SHP77 (cell line): ENCODE measurements at regions not wholly inside any gene's neighbourhood (a gene's known extent, or its start where the extent isn't known, plus 50 kb on each side); places are given as distances from the start of the nearest gene placed in this dataset.

ENCODE experiments used
- DNase-seq, 2 experiments: peaks; one replicate each; lab custom pipeline; 2025; lab: John Stamatoyannopoulos, UW

DNA sequence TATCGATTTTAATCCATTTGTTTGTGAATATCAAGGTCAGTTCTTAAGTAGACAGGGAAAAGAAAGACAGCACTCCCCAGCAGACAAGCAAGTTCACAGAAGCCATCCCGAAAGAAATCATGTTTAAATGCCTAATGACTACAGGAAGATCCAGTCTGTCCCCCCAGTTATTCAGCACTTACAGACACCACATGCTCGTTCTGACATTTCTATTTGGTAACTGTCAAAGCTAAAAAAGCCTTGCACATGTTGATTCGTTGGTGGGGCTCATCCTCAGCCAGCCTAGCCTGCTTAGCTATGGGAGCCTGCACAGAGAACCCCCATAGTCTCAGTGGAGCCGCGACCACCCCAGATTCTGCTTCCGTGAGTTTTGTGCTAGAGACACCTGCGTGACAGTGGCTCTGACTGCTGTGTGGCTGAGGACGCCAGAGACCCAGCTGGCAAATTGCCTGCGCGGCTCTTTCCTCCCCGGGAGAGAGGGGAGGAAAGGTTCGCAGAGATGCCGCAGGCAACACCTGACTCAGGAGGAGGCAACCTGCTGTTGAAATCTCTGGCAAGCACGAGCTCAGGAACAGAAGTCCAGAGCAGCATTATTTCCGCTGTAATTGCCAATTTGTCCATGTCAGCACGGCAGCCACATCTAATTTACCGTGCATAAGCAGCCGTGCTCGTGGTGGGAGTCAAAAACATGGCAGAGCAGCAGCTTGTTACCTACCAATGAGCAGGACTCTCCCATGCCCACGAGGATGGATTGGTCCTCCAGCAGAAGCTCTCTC lies 194.2 kb downstream of the GPAM start:
- DNase-seq: peak in 1 of 2 experiments; percentile 9

DNA sequence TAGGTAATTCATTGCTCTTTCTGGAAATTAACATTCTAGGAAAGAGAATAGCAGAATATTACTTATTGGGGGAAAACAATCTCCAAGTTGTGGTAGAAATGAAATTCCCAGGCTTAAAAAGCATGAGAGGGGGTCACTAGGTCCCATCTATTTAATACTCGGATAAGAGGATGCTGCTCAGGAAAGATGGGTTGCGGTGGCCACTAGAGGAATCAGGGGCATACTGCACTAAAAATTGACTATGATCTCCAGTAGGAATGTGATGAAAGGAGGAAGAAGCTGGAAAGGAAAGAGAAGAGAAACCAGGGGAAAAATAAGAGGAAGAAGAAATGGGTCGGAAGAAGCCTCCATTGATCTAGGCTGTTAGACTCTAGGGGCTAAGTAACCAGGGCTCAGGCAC lies 192.8 kb downstream of the GPAM start:
- DNase-seq: peak in 1 of 2 experiments; percentile 6

GRCh38 chr10:111993321-111993720 lies 190.2 kb downstream of the GPAM start:
- DNase-seq: no peak

DNA sequence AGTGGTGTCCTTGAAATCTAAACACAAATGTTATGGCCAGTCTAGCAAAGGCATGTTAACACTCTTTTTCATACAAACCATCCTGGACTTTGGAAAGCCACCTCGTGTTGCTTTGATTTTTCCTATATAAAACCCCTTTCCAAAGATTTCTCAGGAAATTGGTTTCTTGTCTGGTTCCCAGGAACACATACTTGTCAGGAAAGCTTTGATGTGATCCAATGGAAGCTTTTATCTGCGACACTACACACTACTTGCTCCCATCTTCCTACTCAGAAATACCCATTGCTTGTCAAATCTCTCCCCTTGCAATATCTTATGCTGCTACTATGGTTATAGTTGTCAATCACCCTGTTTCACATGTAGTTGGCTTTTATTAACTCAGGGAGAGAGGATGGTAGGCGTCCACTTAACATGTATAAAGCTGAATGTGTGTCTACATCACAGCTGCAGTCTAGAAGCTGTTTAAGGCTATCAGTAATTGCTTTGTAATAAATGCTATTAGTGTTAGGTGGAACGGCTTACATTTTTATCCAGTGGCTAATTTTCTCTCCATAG lies 189.6 kb downstream of the GPAM start:
- no peak for DNase-seq

GRCh38 chr10:111996103-111996502 lies 187.5 kb downstream of the GPAM start:
- no peak for DNase-seq

- no peak for DNase-seq
These were observed 184.8 kb downstream of the GPAM start for GRCh38 chr10:111998728-111999127.

DNA sequence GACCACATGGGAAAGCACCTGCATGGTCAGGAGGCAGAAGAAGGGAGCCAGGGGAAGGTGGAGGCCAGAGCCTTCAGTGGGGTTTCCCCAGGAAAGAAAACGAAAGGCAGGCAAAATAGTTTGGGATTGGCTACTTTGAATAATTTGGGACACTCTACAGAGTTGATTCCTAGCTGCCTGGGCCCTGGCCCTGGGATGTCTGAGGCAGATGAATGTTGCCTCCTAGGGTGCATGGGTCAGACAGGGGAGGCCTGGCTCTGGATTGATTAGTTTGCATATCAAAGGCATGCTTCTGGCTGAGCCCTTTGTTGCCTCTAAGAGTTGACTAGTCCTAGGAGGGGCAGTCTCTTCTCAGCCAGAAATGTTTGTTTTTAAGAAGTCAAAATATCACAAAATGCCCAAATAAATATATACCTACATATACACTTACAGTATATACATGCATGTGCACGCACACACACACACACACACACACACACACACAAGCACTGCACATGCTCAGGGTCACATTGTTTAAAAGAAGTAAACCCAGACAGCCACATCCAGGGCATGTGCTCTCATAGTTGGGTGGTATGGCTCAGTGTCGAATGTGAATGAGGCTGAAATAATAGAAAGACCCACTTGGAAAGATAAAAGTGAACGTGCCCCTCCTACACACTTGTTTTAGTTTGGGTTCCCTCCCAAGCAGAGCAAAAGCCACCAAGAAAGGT lies 184.2 kb downstream of the GPAM start:
- DNase-seq: no peak

DNA sequence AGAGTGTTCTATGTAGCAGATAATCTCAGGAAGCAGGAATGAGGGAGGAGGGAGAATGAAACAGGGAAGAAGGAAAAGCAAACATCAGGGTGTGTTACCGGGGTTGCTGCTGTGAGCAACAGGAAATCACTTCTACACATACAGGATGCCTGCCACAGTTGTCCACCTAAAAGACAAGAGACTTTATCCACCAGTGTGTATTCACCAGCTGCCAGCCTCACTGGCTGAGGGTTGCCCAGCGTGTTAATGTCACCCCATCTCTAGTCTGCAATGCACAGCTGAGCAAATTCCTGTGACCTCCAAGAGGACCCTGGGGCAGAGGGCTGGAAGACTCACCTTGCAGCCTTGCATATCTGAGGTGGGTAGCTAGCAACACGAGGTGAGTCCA lies 183.7 kb downstream of the GPAM start:
- no peak for DNase-seq

GRCh38 chr10:112000466-112000865 lies 183.1 kb downstream of the GPAM start:
- DNase-seq: no peak

- no peak for DNase-seq
These were observed 181.4 kb downstream of the GPAM start for GRCh38 chr10:112002206-112002605.

GRCh38 chr10:112004075-112004474 lies 179.5 kb downstream of the GPAM start:
- no peak for DNase-seq

DNA sequence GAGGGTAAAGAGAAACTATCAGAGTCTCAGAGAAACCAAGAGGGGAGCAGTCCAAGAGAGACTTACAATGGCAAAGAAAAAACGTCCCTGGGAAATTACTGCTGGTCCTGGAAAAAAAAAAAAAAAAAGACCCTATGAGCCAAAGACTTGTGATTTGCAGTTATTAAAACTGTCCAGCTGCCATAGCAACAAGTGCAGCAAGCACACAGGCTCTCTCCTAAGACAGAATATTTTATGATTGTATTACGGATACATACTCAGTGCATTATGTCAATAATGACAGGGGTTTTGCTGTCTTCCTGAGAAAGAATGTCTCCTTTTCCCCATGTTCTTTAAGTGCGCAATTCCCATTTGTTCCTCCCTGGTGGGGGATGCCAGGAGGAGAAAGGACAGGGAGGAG lies 178.5 kb downstream of the GPAM start:
- no peak for DNase-seq

- DNase-seq: no peak
These were observed 177.2 kb downstream of the GPAM start for GRCh38 chr10:112006407-112006806.

DNA sequence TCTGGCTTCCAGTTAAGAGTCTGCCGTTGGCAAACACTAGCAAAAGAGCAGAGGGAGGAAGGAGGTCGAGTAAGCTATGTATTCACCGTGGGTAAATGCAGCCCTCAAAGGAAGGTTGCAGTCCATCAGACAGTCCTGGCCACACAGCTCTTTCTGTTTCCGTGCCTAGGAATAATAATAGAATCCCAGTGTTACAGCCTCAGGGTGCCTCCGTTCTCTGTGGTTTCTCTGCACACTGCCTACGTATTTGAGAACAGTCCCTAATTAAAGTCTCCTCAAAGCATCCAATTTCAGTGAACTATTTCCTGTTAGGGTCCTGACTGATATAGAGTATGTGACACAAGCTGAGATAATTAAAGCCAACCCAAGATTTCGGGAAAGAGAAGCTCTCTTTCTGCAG lies 176.7 kb downstream of the GPAM start:
- no peak for DNase-seq

- DNase-seq: no peak
These were observed 161.4 kb downstream of the GPAM start for GRCh38 chr10:112022196-112022595.

DNA sequence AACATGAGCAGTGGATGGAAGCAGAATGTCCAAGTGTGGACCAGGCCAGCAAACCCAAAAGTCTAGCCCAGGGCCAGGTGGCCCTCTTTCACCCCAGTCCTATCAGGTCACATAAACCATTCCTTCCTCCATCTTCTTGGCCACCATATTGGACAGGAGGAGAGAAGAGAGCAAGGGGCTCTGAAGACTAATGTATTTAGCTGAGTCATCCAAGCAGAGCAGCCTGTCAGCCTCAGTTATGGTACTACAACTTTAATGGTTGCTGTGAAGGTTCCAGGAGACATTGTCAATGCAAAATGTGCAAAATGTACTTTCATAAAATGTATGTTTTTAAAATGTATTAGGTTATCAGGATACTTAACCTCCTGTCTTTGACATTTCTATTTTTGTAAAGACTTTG lies 159.5 kb downstream of the GPAM start:
- DNase-seq: no peak

DNA sequence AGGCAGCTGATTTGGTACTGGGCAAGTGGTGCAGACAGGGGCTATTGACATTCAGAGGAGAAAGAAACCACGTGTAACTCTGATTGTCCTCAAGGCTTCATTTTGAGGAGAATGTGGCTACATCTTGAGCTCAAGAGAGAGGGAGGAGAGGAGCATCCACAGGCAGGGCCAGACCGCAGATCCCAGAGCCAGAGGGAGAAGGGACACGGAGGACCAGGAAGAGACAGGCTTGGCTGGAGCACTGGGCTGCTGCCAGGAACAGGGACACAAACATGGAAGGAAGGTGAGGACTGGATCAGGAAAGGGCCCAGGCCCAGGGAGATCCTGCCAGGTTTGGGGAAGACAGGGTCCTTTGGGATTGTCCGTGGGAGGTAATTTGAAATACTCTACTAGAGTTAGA lies 158.3 kb downstream of the GPAM start:
- DNase-seq: no peak

GRCh38 chr10:112026438-112026837 lies 157.1 kb downstream of the GPAM start:
- no peak for DNase-seq

DNA sequence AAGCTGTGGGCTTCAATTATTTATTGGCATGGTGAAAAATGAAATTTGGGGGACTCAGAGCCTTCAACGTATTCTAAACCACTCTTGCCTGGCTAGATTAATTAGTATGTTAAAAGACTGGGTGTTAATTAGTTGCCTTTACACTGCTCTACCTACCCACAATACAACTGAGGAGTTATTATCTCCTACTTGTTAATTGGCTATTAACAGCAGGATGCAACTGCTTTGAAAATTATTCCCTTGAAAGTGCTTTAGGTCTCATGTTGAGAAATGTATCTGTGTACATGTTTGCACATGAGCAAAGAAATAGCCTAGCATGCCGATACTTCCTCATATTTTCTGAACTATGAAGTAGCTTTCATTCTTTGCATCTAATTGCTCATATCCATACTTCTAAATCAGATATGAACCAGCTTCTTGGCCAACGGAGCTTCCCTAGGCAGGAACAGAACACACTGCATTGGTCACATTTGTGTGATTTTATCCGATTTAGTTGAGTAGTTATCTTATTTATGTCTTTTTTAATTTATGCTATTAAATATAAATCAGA lies 155.8 kb downstream of the GPAM start:
- DNase-seq: no peak

GRCh38 chr10:112030431-112030830 lies 153.1 kb downstream of the GPAM start:
- no peak for DNase-seq

GRCh38 chr10:112039823-112040222 lies 143.7 kb downstream of the GPAM start:
- DNase-seq: no peak

GRCh38 chr10:112040696-112041095 lies 142.9 kb downstream of the GPAM start:
- no peak for DNase-seq

DNA sequence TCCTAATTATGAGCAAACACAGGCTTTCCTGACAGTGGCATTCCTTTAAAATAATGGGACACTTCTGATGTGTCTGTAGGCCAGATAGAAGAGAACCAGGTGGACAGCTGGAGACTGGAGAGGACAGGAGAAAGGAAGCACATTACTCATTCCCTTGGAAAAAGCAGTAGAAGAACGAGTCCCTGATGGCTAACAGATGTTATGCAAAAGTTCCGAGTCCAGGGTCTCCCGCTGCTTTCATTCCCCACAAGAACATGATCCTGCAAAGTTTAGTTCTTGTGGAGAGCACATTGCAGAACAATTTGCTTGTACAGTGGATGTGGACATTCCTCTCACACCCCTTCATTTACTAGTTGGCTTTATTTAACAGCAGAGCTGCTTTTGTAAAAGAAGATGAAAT lies 137.6 kb downstream of the GPAM start:
- DNase-seq: no peak
